SK-N-SH (cell line): ENCODE measurements at regions not wholly inside any gene's neighbourhood (a gene's known extent, or its start where the extent isn't known, plus 50 kb on each side); places are given as distances from the start of the nearest gene placed in this dataset.

ENCODE experiments used
- CTCF ChIP-seq: fragments of 200-600 bp; sonication (generic); IDR thresholded peaks from 2 replicates; pipeline ENCODE4 v1.6.1; 2017; ENCODE audit warnings: antibody characterized with exemption, mild to moderate bottlenecking, moderate library complexity
- FOXM1 ChIP-seq: IDR thresholded peaks from 2 replicates; pipeline ENCODE4 v1.4.0; 2012; ENCODE audit warnings: low read depth, mild to moderate bottlenecking
- GATA2 ChIP-seq: sonication (generic); formaldehyde crosslinking; IDR thresholded peaks from 2 replicates; pipeline ENCODE4 v1.5.0; 2020; ENCODE audit warnings: mild to moderate bottlenecking, missing genetic modification reagents
- POLR2AphosphoS5 ChIP-seq: IDR thresholded peaks from 2 replicates; pipeline ENCODE4 v1.6.1; 2012; ENCODE audit warnings: low read depth, low read length
- USF1 ChIP-seq: IDR thresholded peaks from 2 replicates; pipeline ENCODE4 v1.4.0; 2012; ENCODE audit warnings: low read depth, borderline replicate concordance

GRCh38 chr3:25277503-25277902 is 150.6 kb upstream of the RARB start:
- TF ChIP-seq CTCF (no peak), POLR2AphosphoS5 (no peak), GATA2 (CRISPR knock-in tag) (no peak), FOXM1 (no peak), USF1 (no peak)
